ENCODE measurements at regions not wholly inside any gene's neighbourhood (a gene's known extent, or its start where the extent isn't known, plus 50 kb on each side); places are given as distances from the start of the nearest gene placed in this dataset.

- Histone ChIP-seq H4K20me1 (ENCODE audit: control insufficient read depth, insufficient read depth, low read length, poor library complexity, severe bottlenecking) (no peaks in the 10 kb centered on the region), H3K4me3 (ENCODE audit: control extremely low read depth in 1 of 5, extremely low read depth in 1 of 5, insufficient read depth in 1 of 5, low read depth in 2 of 5, low read length in 4 of 5) (no peak overlapping the region), H2AFZ (ENCODE audit: insufficient read depth, low read depth, low read length, poor library complexity, severe bottlenecking) (no peak overlapping the region), H3K27me3 (replicated peaks in 1 of 4; ENCODE audit: control extremely low read depth in 1 of 4, control insufficient read depth in 3 of 4, insufficient read depth in 4 of 4, low read length in 3 of 4) (no peaks in the 10 kb centered on the region), H3K9ac (ENCODE audit: low read length) (no peak overlapping the region), H3K4me1 (ENCODE audit: control insufficient read depth in 2 of 2, insufficient read depth in 2 of 2, low read length in 2 of 2) (no peaks in the 10 kb centered on the region), H3K27ac (ENCODE audit: low read length in 2 of 2) (no peak overlapping the region), H3K4me2 (replicated peaks; ENCODE audit: low read depth, low read length, poor library complexity, severe bottlenecking) (no peak overlapping the region), H3K36me3 (replicated peaks in 1 of 2; ENCODE audit: control extremely low read depth in 1 of 2, control insufficient read depth in 1 of 2, extremely low read depth in 1 of 2, insufficient read depth in 2 of 2, low read length in 1 of 2) (no peaks in the 10 kb centered on the region), H3K79me2 (ENCODE audit: control insufficient read depth, insufficient read depth, low read length) (no peaks in the 10 kb centered on the region), H3K9me3 (ENCODE audit: control extremely low read depth in 1 of 3, control insufficient read depth in 2 of 3, insufficient read depth in 1 of 3, low read length in 2 of 3) (no peaks in the 10 kb centered on the region)
- intact Hi-C loops (cut with micrococcal nuclease), result no loop called here
- ATAC-seq (ENCODE audit: low read depth) (no peak), DNase-seq (no peak)
- WGBS (ENCODE audit: insufficient coverage), result no CpG with 5 or more reads among the region's 3 CpGs
- H3K9me3 Mint-ChIP-seq (ENCODE audit: insufficient read depth), result peaks cover 3% of the 10 kb centered on the region
- TF ChIP-seq CTCF (IDR thresholded peaks at IDR 0.05) (no peak), EZH2 (IDR thresholded peaks at IDR 0.05; ENCODE audit: borderline replicate concordance, insufficient read depth, low read depth, low read length, poor library complexity, severe bottlenecking) (no peak)
- ChIA-PET CTCF (no interaction called here), POLR2A (no interaction called here)
- H3K4me3 Mint-ChIP-seq, result no peak overlapping the region
- H3K27me3 Mint-ChIP-seq, result no peaks in the 10 kb centered on the region
- H3K27ac Mint-ChIP-seq, result no peak overlapping the region
- H3K4me1 Mint-ChIP-seq, result no peaks in the 10 kb centered on the region
Measured at GRCh38 chr13:34721631-34722595, 220.2 kb upstream of the NBEA start.

GRCh38 chr13:34722922-34723321, 219.1 kb upstream of the NBEA start:
- ChIA-PET CTCF (no interaction called here), POLR2A (no interaction called here)
- ATAC-seq (ENCODE audit: low read depth) (no peak), DNase-seq (no peak)
- Histone ChIP-seq H3K4me3 (ENCODE audit: control extremely low read depth in 1 of 5, extremely low read depth in 1 of 5, insufficient read depth in 1 of 5, low read depth in 2 of 5, low read length in 4 of 5) (no peak overlapping the region), H4K20me1 (ENCODE audit: control insufficient read depth, insufficient read depth, low read length, poor library complexity, severe bottlenecking) (no peaks in the 10 kb centered on the region), H3K4me2 (replicated peaks; ENCODE audit: low read depth, low read length, poor library complexity, severe bottlenecking) (no peak overlapping the region), H3K27ac (ENCODE audit: low read length in 2 of 2) (no peak overlapping the region), H3K9me3 (ENCODE audit: control extremely low read depth in 1 of 3, control insufficient read depth in 2 of 3, insufficient read depth in 1 of 3, low read length in 2 of 3) (no peaks in the 10 kb centered on the region), H2AFZ (ENCODE audit: insufficient read depth, low read depth, low read length, poor library complexity, severe bottlenecking) (no peak overlapping the region), H3K4me1 (ENCODE audit: control insufficient read depth in 2 of 2, insufficient read depth in 2 of 2, low read length in 2 of 2) (no peaks in the 10 kb centered on the region), H3K36me3 (replicated peaks in 1 of 2; ENCODE audit: control extremely low read depth in 1 of 2, control insufficient read depth in 1 of 2, extremely low read depth in 1 of 2, insufficient read depth in 2 of 2, low read length in 1 of 2) (no peaks in the 10 kb centered on the region), H3K27me3 (replicated peaks in 1 of 4; ENCODE audit: control extremely low read depth in 1 of 4, control insufficient read depth in 3 of 4, insufficient read depth in 4 of 4, low read length in 3 of 4) (no peaks in the 10 kb centered on the region), H3K9ac (ENCODE audit: low read length) (no peak overlapping the region), H3K79me2 (ENCODE audit: control insufficient read depth, insufficient read depth, low read length) (no peaks in the 10 kb centered on the region)
- Mint-ChIP-seq H3K27me3 (no peaks in the 10 kb centered on the region), H3K9me3 (ENCODE audit: insufficient read depth) (peaks cover 3% of the 10 kb centered on the region), H3K4me3 (no peak overlapping the region), H3K4me1 (no peaks in the 10 kb centered on the region), H3K27ac (no peak overlapping the region)
- intact Hi-C loops (cut with micrococcal nuclease), result no loop called here
- TF ChIP-seq CTCF (IDR thresholded peaks at IDR 0.05) (no peak), EZH2 (IDR thresholded peaks at IDR 0.05; ENCODE audit: borderline replicate concordance, insufficient read depth, low read depth, low read length, poor library complexity, severe bottlenecking) (no peak)
